ENCODE measurements at regions not wholly inside any gene's neighbourhood (a gene's known extent, or its start where the extent isn't known, plus 50 kb on each side); places are given as distances from the start of the nearest gene placed in this dataset.
"Not testable (repeated sequence)": the region's sequence is repeated elsewhere in the genome, so short reads cannot be mapped to it uniquely, and the experiment has no call there.

DNA sequence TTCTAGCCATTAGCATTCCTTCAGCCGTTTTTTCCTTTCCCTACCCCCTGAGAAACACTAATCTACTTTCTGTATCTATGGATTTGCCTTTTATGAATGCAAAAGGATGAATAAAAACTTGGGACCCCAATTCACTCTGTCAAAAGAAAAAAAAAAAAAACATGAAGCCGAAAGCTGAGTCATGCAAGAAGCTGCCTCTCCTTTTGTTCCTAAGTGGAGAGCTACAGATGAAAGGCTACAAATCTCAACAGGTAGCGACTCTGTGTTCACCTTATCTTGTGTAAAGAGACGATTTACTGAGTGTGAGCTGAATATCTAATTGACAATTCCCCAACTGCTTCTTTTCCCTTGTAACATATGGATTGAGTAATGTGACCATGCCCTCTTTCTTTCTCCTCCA lies 1072.8 kb downstream of the UQCRFS1 start:
- no peak overlapping the region for H3K27ac Mint-ChIP-seq (ENCODE audit: unreplicated experiment)
- CTCF ChIA-PET, result no interaction called here
- H3K36me3 Mint-ChIP-seq (ENCODE audit: insufficient read depth, unreplicated experiment), result no peaks in the 10 kb centered on the region
- intact Hi-C loops (cut with micrococcal nuclease; ENCODE audit: unreplicated experiment), result no loop called here
- H3K4me1 Mint-ChIP-seq (ENCODE audit: low read depth, unreplicated experiment), result no peaks in the 10 kb centered on the region
- TF ChIP-seq, protein P1, sequence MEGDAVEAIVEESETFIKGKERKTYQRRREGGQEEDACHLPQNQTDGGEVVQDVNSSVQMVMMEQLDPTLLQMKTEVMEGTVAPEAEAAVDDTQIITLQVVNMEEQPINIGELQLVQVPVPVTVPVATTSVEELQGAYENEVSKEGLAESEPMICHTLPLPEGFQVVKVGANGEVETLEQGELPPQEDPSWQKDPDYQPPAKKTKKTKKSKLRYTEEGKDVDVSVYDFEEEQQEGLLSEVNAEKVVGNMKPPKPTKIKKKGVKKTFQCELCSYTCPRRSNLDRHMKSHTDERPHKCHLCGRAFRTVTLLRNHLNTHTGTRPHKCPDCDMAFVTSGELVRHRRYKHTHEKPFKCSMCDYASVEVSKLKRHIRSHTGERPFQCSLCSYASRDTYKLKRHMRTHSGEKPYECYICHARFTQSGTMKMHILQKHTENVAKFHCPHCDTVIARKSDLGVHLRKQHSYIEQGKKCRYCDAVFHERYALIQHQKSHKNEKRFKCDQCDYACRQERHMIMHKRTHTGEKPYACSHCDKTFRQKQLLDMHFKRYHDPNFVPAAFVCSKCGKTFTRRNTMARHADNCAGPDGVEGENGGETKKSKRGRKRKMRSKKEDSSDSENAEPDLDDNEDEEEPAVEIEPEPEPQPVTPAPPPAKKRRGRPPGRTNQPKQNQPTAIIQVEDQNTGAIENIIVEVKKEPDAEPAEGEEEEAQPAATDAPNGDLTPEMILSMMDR (IDR thresholded peaks at IDR 0.05; ENCODE audit: unreplicated experiment), result no peak
- H3K4me3 Mint-ChIP-seq (ENCODE audit: low read depth, unreplicated experiment), result no peak overlapping the region
- DNase-seq, result no peak
- no peaks in the 10 kb centered on the region for H3K27me3 Mint-ChIP-seq (ENCODE audit: unreplicated experiment)
- peaks cover 13% of the 10 kb centered on the region for H3K9me3 Mint-ChIP-seq (ENCODE audit: low read depth, unreplicated experiment)
- no TSS peak for BruUV-seq (replicated peaks)

DNA sequence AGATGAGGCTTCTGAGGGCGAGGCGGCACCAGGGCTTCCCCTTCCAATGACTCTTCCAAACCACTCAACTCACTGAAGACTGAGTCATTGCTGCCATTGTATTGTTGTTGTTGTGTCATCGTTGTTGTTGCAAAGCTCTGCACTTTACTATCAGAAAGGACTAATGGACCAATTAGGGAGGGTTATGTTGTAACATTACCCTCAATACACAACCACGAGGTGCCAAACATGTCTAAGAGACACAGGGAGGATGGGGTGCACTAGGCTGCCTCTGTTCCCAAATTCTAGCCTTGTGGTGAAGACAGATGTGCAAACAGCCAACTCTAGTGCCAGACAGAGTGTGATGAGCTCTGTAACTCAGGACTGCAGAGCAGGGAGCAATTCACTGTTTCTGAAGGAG lies 1075.2 kb downstream of the UQCRFS1 start:
- H3K4me1 Mint-ChIP-seq (ENCODE audit: low read depth, unreplicated experiment), result no peaks in the 10 kb centered on the region
- no peaks in the 10 kb centered on the region for H3K36me3 Mint-ChIP-seq (ENCODE audit: insufficient read depth, unreplicated experiment)
- intact Hi-C loops (cut with micrococcal nuclease; ENCODE audit: unreplicated experiment), result no loop called here
- CTCF ChIA-PET, result no interaction called here
- no peak overlapping the region for H3K4me3 Mint-ChIP-seq (ENCODE audit: low read depth, unreplicated experiment)
- DNase-seq, result no peak
- no peak overlapping the region for H3K27ac Mint-ChIP-seq (ENCODE audit: unreplicated experiment)
- BruUV-seq (replicated peaks), result no TSS peak
- TF ChIP-seq, protein P1 (IDR thresholded peaks at IDR 0.05; ENCODE audit: unreplicated experiment), result no peak
- peaks cover 9% of the 10 kb centered on the region for H3K9me3 Mint-ChIP-seq (ENCODE audit: low read depth, unreplicated experiment)
- H3K27me3 Mint-ChIP-seq (ENCODE audit: unreplicated experiment), result no peaks in the 10 kb centered on the region

DNA sequence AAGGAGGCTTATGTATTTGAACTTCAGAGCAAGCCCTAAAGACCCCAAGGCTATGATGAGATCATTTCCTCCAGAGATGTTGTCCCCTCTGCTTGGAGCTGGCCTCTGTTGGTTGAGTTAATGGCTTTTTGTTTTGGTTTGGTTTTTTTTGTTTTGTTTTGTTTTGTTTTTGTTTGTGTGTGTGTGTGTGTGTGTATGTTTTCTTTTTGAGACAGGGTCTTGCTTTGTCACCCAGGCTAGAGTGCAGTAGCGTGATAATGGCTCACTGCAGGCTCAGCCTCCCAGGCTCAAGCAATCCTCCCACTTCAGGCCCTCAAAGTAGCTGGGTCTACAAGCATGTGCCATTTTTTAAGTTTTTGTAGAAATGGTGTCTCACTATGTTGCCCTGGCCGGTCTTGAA lies 1076.2 kb downstream of the UQCRFS1 start:
- peaks cover 5% of the 10 kb centered on the region for H3K9me3 Mint-ChIP-seq (ENCODE audit: low read depth, unreplicated experiment)
- intact Hi-C loops (cut with micrococcal nuclease; ENCODE audit: unreplicated experiment), result no loop called here
- H3K27me3 Mint-ChIP-seq (ENCODE audit: unreplicated experiment), result no peaks in the 10 kb centered on the region
- no TSS peak for BruUV-seq (replicated peaks)
- DNase-seq, result no peak
- no peak overlapping the region for H3K4me3 Mint-ChIP-seq (ENCODE audit: low read depth, unreplicated experiment)
- H3K27ac Mint-ChIP-seq (ENCODE audit: unreplicated experiment), result no peak overlapping the region
- no peaks in the 10 kb centered on the region for H3K4me1 Mint-ChIP-seq (ENCODE audit: low read depth, unreplicated experiment)
- CTCF ChIA-PET, result no interaction called here
- H3K36me3 Mint-ChIP-seq (ENCODE audit: insufficient read depth, unreplicated experiment), result no peaks in the 10 kb centered on the region
- TF ChIP-seq, protein P1 (IDR thresholded peaks at IDR 0.05; ENCODE audit: unreplicated experiment), result no peak

- H3K4me1 Mint-ChIP-seq (ENCODE audit: low read depth, unreplicated experiment), result no peaks in the 10 kb centered on the region
- no peak overlapping the region for H3K4me3 Mint-ChIP-seq (ENCODE audit: low read depth, unreplicated experiment)
- peaks cover 5% of the 10 kb centered on the region for H3K9me3 Mint-ChIP-seq (ENCODE audit: low read depth, unreplicated experiment)
- BruUV-seq (replicated peaks), result no TSS peak
- no peak for DNase-seq
- intact Hi-C loops (cut with micrococcal nuclease; ENCODE audit: unreplicated experiment), result no loop called here
- TF ChIP-seq, protein P1 (IDR thresholded peaks at IDR 0.05; ENCODE audit: unreplicated experiment), result no peak
- CTCF ChIA-PET, result no interaction called here
- H3K36me3 Mint-ChIP-seq (ENCODE audit: insufficient read depth, unreplicated experiment), result no peaks in the 10 kb centered on the region
- no peaks in the 10 kb centered on the region for H3K27me3 Mint-ChIP-seq (ENCODE audit: unreplicated experiment)
- H3K27ac Mint-ChIP-seq (ENCODE audit: unreplicated experiment), result no peak overlapping the region
These were observed 1077.1 kb downstream of the UQCRFS1 start for GRCh38 chr19:28135825-28136224.

GRCh38 chr19:28134311-28134710 lies 1078.6 kb downstream of the UQCRFS1 start:
- no peak for DNase-seq
- TF ChIP-seq, protein P1 (IDR thresholded peaks at IDR 0.05; ENCODE audit: unreplicated experiment), result no peak
- no peaks in the 10 kb centered on the region for H3K4me1 Mint-ChIP-seq (ENCODE audit: low read depth, unreplicated experiment)
- CTCF ChIA-PET, result no interaction called here
- no peak overlapping the region for H3K4me3 Mint-ChIP-seq (ENCODE audit: low read depth, unreplicated experiment)
- no peaks in the 10 kb centered on the region for H3K36me3 Mint-ChIP-seq (ENCODE audit: insufficient read depth, unreplicated experiment)
- H3K27ac Mint-ChIP-seq (ENCODE audit: unreplicated experiment), result no peak overlapping the region
- H3K9me3 Mint-ChIP-seq (ENCODE audit: low read depth, unreplicated experiment), result peaks cover 6% of the 10 kb centered on the region
- no peaks in the 10 kb centered on the region for H3K27me3 Mint-ChIP-seq (ENCODE audit: unreplicated experiment)
- no TSS peak for BruUV-seq (replicated peaks)
- intact Hi-C loops (cut with micrococcal nuclease; ENCODE audit: unreplicated experiment), result no loop called here

DNA sequence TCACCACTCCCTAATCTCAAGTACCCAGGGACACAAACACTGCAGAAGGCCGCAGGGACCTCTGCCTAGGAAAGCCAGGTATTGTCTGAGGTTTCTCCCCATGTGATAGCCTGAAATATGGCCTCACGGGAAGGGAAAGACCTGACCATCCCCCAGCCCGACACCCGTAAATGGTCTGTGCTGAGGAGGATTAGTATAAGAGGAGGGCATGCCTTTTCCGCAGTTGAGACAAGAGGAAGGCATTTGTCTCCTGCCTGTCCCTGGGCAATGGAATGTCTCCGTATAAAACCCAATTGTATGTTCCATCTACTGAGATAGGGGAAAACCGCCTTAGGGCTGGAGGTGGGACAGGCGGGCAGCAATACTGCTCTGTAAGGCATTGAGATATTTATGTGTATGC lies 1082.1 kb downstream of the UQCRFS1 start:
- intact Hi-C loops (cut with micrococcal nuclease; ENCODE audit: unreplicated experiment); DNase-seq; H3K36me3 Mint-ChIP-seq (ENCODE audit: insufficient read depth, unreplicated experiment); H3K4me1 Mint-ChIP-seq (ENCODE audit: low read depth, unreplicated experiment); H3K27ac Mint-ChIP-seq (ENCODE audit: unreplicated experiment); BruUV-seq (replicated peaks); H3K4me3 Mint-ChIP-seq (ENCODE audit: low read depth, unreplicated experiment); CTCF ChIA-PET; H3K27me3 Mint-ChIP-seq (ENCODE audit: unreplicated experiment): not testable (repeated sequence)
- H3K9me3 Mint-ChIP-seq (ENCODE audit: low read depth, unreplicated experiment), result peaks cover 11% of the 10 kb centered on the region

All from Calu3 (cell line).